GM19467 (cell line): ENCODE measurements at regions not wholly inside any gene's neighbourhood (a gene's known extent, or its start where the extent isn't known, plus 50 kb on each side); places are given as distances from the start of the nearest gene placed in this dataset.
"Not testable (repeated sequence)": the region's sequence is repeated elsewhere in the genome, so short reads cannot be mapped to it uniquely, and the experiment has no call there.

Experiments
- ATAC-seq: cut with Tn5 transposase; IDR thresholded peaks from one replicate; pipeline ENCODE4 v1.9.1; 2021; ENCODE audit warnings: mild to moderate bottlenecking, moderate library complexity; ENCODE audit not compliant: unreplicated experiment

GRCh38 chr7:48992816-48993215, 68.5 kb downstream of the CDC14C start:
- ATAC-seq = no peak

DNA sequence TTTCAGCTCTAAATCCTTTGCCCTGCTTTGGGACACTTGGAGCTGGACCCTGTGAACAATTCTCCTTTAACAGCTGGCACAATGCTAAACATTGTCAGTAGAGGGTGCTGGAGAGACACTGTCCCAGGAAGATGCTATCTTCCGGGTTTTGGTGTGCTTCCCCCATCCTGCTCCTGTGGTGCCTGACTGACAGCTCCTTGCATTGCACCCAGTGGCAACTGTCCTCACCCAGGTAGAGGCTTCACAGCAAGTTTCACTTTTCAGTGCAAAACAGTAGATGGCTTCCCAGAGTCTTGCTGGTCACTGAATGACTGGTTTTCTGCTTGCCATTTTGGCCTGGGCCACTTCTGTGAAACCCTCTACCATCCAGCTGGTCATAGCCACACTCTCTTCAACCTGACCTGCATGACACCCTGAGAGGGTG, 77.3 kb downstream of the CDC14C start:
- peak; percentile 99 for ATAC-seq

- no peak for ATAC-seq
Measured at GRCh38 chr7:49010717-49011116, 86.4 kb downstream of the CDC14C start.

- ATAC-seq = no peak
Measured at GRCh38 chr7:49014870-49015269, 90.5 kb downstream of the CDC14C start.

GRCh38 chr7:49020145-49020544, 95.8 kb downstream of the CDC14C start:
- ATAC-seq = no peak

DNA sequence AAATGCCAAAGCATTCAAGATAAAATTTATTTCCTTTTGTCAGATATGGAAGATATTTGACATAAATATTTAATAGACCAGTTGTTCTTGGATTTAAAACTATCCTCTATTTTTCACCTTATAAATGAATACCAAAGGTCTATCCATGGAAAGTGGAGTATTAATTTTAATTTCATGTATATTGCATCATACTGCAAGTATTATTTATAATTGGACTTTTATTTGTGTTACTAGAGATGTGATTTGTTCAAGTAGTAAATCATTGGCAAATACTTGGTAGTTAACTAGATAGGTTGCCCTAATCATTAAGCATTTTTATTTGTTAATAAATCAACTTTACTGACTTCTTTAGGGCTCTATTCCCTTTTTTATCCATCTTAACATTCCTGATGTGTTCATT, 98.1 kb downstream of the CDC14C start:
- ATAC-seq = no peak

DNA sequence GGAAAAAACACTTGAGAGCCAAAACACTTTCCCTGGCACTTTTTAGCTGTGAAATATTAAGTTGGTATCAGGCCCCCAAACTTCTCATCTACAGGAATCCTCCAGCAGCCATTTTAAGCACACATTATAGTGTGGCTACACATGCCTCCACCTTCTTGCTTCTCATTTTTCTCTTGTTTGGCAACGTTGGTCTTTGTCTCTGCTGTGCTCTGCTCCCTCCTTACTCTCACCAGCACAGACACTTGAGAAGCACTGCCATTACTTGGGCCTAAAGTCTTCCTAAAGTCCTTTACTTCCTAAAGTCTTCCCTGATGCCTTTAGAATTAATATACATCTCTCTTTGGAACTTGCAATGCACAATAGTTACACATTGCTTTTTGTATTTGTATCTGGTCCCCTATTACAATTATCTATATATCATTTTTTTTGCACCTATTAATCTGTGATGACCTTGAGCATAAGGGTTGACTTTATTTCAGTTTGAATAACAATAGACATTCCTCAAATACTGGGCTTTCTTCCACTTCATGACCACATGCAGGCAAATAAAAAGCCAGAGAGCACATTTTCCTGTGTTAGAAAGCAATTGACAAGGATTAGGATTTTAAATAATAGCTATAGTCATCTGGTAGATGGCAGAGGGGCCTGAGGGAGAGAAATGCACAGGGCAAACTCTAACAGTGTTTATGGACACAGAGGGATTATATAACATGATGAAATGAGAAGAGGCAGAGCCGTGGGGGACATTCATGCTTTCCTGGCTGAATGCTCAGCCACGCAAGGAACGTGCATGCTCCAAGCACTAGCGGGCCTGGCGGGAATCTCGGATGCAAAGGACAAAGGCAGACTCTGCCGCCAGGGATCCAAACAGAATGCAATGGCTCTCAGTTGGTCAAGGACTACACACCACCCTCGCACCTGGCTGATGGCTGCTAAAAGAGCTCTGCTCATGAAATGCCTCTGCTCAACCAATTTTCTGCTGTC, 99.3 kb downstream of the CDC14C start:
- ATAC-seq = no peak

DNA sequence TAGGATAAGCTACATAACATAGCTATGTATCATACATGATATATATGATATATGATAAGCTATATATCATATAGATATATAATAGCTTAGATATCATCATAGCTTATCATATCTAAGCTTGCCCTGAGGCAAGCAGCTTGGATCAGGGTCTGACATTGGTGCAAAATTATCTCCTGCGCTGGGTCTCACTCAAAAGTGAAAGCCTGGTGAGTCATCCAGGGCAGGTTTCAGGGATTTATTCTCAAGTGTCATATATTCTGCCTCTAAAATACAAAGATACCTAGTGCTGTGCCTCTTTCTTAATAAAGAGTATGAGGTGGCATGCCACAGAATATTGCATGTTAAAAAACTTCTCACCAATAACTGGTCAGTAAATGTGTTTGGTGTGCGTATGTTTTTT, 105.9 kb downstream of the CDC14C start:
- no peak for ATAC-seq

GRCh38 chr7:49033140-49033539, 108.8 kb downstream of the CDC14C start:
- ATAC-seq = not testable (repeated sequence)

- ATAC-seq = no peak
Measured at GRCh38 chr7:49037346-49038210, 113.2 kb downstream of the CDC14C start.

DNA sequence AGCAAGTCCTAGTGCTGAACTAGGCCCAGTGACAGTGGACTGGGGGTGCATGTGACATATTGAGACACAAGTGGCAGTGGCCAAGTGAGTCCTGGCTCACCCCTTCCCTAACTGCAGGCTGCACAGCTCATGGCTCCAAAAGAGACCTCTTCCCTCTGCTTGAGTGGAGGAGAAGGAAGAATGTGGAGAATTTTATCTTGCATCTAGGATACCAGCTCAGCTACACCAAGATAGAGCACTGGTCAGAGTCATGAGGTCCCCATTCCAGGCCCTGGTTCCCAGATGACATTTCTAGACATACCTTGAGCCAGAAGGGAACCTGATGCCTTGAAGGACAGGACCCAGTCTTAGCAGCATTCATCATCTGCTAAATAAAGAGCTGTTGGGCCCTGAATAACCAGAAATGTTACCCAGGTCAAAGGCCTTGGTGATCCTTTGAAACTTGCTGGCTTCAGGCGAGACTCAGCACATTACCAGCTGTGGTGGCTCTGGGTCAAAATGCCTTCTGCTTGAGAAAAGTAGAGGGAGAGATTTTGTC, 114.5 kb downstream of the CDC14C start:
- ATAC-seq = no peak

DNA sequence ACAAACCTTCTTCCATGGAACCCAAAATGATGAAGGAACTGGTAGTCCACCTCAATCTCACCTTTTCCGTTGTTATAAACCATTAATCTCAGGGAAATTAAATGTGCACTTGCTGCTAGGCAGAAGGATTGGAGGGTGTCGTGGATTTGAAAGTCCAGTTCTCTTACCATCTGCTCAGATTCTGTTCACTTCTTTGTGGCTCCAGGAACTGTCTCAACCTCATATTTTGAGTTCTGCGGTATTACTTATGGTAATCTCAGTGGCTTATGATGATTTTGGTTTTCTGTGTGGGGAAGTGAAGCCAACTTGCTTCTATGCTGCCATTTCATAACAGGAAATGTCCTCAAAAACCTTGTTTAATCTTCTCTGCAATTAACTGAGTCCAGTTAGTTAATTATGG, 136.4 kb downstream of the CDC14C start:
- no peak for ATAC-seq

- ATAC-seq = no peak
Measured at GRCh38 chr7:49074538-49074937, 150.2 kb downstream of the CDC14C start.

- no peak for ATAC-seq
Measured at GRCh38 chr7:49080896-49081475, 156.6 kb downstream of the CDC14C start.

DNA sequence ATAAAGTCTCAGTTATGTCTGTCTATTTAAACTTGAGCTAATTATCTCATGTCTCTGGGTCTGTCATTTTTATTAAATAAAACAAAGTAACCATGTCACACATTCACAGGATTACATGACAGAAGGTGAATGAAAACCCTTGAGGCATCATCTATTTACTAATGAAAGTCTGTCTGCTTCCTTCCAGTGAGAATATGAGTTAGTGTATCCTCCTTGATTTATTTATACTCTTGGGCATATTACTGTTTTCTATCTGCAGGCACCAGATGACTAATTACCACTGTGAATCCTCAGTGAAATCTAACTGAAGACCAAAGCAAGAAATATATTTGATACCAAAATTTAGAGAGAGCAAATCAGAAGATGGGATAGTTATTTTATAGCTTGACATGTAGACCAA, 163.7 kb downstream of the CDC14C start:
- ATAC-seq = no peak

GRCh38 chr7:49089717-49090116, 165.4 kb downstream of the CDC14C start:
- ATAC-seq = no peak

GRCh38 chr7:49091089-49091488, 166.7 kb downstream of the CDC14C start:
- no peak for ATAC-seq

DNA sequence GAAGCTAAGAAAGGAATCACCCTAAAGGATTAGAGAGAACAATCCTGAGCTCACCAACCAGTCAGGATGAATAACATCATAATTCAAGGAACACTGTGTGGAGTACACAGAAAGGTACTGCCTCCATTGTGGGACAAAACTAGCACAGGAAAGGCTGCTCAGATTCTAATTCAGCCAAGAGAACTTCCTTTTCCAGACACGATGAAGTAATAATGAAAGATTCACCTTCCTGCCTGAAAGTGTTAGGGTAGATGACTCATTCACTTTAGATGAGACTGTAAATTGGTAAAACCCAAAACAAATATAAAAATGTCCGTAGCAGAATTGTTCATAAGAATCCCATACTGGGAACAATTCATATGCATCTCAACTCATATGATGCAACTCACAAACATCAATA, 167.2 kb downstream of the CDC14C start:
- ATAC-seq = no peak

DNA sequence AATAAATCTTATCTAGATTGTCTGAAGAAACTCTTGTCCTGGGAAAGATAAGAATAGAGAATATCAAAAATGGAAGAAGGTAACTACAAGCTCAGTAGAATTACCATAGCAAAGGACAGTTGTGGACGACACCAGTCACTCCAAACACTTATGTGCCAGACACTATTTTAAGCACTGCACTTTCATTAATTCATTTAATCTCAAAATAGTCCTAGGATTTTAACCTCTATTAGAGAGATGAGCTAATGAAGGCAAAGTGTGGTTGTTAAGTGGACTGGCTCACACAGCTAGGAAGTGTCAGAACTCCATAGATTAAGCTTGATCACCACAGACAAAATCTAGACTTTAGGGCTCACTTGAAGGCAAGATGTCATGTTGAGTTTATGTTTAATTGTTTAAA, 168.9 kb downstream of the CDC14C start:
- no peak for ATAC-seq

DNA sequence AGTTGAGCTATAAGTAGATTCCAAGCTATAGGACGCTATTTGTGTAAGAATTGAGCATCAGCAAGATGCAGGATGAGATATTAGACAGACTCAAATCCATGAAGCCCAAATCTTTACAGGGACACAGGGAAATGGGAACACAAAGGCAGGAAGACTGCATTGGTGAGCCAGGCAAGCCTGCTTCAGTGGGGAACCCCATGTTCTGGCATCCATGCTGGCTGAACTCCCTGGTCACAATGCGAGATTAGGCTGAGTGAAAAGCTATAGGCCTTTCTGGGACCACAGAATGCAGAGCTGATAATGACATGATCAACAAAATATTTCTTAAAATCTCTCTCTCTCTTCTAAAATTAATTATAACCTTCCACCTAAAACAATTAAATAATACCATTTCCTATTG, 170.5 kb downstream of the CDC14C start:
- no peak for ATAC-seq
